ENCODE measurements at regions not wholly inside any gene's neighbourhood (a gene's known extent, or its start where the extent isn't known, plus 50 kb on each side); places are given as distances from the start of the nearest gene placed in this dataset.

DNA sequence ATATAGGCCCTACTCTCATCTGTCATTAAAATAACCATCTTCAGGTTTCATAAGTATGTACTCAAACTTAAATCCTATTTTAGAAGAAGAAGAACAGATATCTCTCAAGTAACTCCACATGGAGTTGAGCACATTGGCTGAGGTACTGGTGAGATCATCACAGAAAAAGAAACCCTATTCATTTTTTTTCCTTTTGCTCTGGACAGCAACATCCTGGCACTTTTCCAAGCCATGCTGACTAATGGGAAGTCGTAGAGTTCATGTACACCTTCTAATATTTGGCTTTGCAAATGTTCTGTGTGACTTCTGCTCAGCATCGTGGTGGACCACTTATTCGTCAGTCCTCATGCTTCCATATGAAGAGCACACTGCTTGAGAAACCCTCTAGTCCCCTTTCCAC, 336.0 kb upstream of the KCNH8 start:
- TF ChIP-seq ZNF780A (CRISPR knock-in tag; IDR thresholded peaks at IDR 0.05) = no peak
- TF ChIP-seq, protein P1, sequence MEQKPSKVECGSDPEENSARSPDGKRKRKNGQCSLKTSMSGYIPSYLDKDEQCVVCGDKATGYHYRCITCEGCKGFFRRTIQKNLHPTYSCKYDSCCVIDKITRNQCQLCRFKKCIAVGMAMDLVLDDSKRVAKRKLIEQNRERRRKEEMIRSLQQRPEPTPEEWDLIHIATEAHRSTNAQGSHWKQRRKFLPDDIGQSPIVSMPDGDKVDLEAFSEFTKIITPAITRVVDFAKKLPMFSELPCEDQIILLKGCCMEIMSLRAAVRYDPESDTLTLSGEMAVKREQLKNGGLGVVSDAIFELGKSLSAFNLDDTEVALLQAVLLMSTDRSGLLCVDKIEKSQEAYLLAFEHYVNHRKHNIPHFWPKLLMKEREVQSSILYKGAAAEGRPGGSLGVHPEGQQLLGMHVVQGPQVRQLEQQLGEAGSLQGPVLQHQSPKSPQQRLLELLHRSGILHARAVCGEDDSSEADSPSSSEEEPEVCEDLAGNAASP (IDR thresholded peaks at IDR 0.05) = no peak
- no peak for TF ChIP-seq PHB (CRISPR knock-in tag; IDR thresholded peaks at IDR 0.05)
- TF ChIP-seq, protein P2, sequence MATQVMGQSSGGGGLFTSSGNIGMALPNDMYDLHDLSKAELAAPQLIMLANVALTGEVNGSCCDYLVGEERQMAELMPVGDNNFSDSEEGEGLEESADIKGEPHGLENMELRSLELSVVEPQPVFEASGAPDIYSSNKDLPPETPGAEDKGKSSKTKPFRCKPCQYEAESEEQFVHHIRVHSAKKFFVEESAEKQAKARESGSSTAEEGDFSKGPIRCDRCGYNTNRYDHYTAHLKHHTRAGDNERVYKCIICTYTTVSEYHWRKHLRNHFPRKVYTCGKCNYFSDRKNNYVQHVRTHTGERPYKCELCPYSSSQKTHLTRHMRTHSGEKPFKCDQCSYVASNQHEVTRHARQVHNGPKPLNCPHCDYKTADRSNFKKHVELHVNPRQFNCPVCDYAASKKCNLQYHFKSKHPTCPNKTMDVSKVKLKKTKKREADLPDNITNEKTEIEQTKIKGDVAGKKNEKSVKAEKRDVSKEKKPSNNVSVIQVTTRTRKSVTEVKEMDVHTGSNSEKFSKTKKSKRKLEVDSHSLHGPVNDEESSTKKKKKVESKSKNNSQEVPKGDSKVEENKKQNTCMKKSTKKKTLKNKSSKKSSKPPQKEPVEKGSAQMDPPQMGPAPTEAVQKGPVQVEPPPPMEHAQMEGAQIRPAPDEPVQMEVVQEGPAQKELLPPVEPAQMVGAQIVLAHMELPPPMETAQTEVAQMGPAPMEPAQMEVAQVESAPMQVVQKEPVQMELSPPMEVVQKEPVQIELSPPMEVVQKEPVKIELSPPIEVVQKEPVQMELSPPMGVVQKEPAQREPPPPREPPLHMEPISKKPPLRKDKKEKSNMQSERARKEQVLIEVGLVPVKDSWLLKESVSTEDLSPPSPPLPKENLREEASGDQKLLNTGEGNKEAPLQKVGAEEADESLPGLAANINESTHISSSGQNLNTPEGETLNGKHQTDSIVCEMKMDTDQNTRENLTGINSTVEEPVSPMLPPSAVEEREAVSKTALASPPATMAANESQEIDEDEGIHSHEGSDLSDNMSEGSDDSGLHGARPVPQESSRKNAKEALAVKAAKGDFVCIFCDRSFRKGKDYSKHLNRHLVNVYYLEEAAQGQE (IDR thresholded peaks at IDR 0.05; ENCODE audit: borderline replicate concordance) = no peak
- TF ChIP-seq, protein P2 (CRISPR knock-in tag; IDR thresholded peaks at IDR 0.05; ENCODE audit: low read depth) = no peak
- TF ChIP-seq POLR2AphosphoS2 (IDR thresholded peaks at IDR 0.05; ENCODE audit: low read length) = no peak
- TF ChIP-seq, protein P3, sequence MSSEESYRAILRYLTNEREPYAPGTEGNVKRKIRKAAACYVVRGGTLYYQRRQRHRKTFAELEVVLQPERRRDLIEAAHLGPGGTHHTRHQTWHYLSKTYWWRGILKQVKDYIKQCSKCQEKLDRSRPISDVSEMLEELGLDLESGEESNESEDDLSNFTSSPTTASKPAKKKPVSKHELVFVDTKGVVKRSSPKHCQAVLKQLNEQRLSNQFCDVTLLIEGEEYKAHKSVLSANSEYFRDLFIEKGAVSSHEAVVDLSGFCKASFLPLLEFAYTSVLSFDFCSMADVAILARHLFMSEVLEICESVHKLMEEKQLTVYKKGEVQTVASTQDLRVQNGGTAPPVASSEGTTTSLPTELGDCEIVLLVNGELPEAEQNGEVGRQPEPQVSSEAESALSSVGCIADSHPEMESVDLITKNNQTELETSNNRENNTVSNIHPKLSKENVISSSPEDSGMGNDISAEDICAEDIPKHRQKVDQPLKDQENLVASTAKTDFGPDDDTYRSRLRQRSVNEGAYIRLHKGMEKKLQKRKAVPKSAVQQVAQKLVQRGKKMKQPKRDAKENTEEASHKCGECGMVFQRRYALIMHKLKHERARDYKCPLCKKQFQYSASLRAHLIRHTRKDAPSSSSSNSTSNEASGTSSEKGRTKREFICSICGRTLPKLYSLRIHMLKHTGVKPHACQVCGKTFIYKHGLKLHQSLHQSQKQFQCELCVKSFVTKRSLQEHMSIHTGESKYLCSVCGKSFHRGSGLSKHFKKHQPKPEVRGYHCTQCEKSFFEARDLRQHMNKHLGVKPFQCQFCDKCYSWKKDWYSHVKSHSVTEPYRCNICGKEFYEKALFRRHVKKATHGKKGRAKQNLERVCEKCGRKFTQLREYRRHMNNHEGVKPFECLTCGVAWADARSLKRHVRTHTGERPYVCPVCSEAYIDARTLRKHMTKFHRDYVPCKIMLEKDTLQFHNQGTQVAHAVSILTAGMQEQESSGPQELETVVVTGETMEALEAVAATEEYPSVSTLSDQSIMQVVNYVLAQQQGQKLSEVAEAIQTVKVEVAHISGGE (CRISPR knock-in tag; IDR thresholded peaks at IDR 0.05) = no peak

All from K562 (cell line).